ENCODE measurements at regions not wholly inside any gene's neighbourhood (a gene's known extent, or its start where the extent isn't known, plus 50 kb on each side); places are given as distances from the start of the nearest gene placed in this dataset.
"Not testable (repeated sequence)": the region's sequence is repeated elsewhere in the genome, so short reads cannot be mapped to it uniquely, and the experiment has no call there.

- no peak for DNase-seq (ENCODE audit: low read depth in 3 of 3)
Measured at GRCh38 chr15:67944010-67944641, 104.3 kb upstream of the RNU6-1 start.

- DNase-seq (ENCODE audit: low read depth in 3 of 3), result no peak
Measured at GRCh38 chr15:67945131-67945530, 105.3 kb upstream of the RNU6-1 start.

GRCh38 chr15:67945951-67946700 is 106.3 kb upstream of the RNU6-1 start:
- DNase-seq (ENCODE audit: low read depth in 3 of 3), result no peak

GRCh38 chr15:67946701-67947100 is 106.9 kb upstream of the RNU6-1 start:
- no peak for DNase-seq (ENCODE audit: low read depth in 3 of 3)

GRCh38 chr15:67947254-67948039 is 106.7 kb upstream of the PIAS1 start:
- no peak for DNase-seq (ENCODE audit: low read depth in 3 of 3)

GRCh38 chr15:67948215-67948614 is 105.9 kb upstream of the PIAS1 start:
- DNase-seq (ENCODE audit: low read depth in 3 of 3), result no peak

GRCh38 chr15:67951187-67951586 is 102.9 kb upstream of the PIAS1 start:
- DNase-seq (ENCODE audit: low read depth in 3 of 3), result not testable (repeated sequence)

GRCh38 chr15:67953299-67953698 is 100.8 kb upstream of the PIAS1 start:
- no peak for DNase-seq (ENCODE audit: low read depth in 3 of 3)

GRCh38 chr15:67955252-67955651 is 98.9 kb upstream of the PIAS1 start:
- no peak for DNase-seq (ENCODE audit: low read depth in 3 of 3)

GRCh38 chr15:67957435-67958132 is 96.5 kb upstream of the PIAS1 start:
- DNase-seq (ENCODE audit: low read depth in 3 of 3), result no peak

GRCh38 chr15:67967871-67968431 is 86.2 kb upstream of the PIAS1 start:
- peak in 1 of 3 experiments; percentile 18 for DNase-seq (ENCODE audit: low read depth in 3 of 3)

- DNase-seq (ENCODE audit: low read depth in 3 of 3), result no peak
Measured at GRCh38 chr15:67968564-67968963, 85.6 kb upstream of the PIAS1 start.

- no peak for DNase-seq (ENCODE audit: low read depth in 3 of 3)
Measured at GRCh38 chr15:67968966-67969365, 85.1 kb upstream of the PIAS1 start.

- DNase-seq (ENCODE audit: low read depth in 3 of 3), result no peak
Measured at GRCh38 chr15:67969892-67970291, 84.2 kb upstream of the PIAS1 start.

- no peak for DNase-seq (ENCODE audit: low read depth in 3 of 3)
Measured at GRCh38 chr15:67972377-67972776, 81.7 kb upstream of the PIAS1 start.

- no peak for DNase-seq (ENCODE audit: low read depth in 3 of 3)
Measured at GRCh38 chr15:67973846-67974245, 80.3 kb upstream of the PIAS1 start.

GRCh38 chr15:67976506-67977073 is 77.5 kb upstream of the PIAS1 start:
- DNase-seq (ENCODE audit: low read depth in 3 of 3), result no peak

- DNase-seq (ENCODE audit: low read depth in 3 of 3), result no peak
Measured at GRCh38 chr15:67977414-67978089, 76.6 kb upstream of the PIAS1 start.

- DNase-seq (ENCODE audit: low read depth in 3 of 3), result no peak
Measured at GRCh38 chr15:67979281-67979680, 74.8 kb upstream of the PIAS1 start.

GRCh38 chr15:67980171-67980570 is 73.9 kb upstream of the PIAS1 start:
- DNase-seq (ENCODE audit: low read depth in 3 of 3), result no peak
